ENCODE measurements at regions not wholly inside any gene's neighbourhood (a gene's known extent, or its start where the extent isn't known, plus 50 kb on each side); places are given as distances from the start of the nearest gene placed in this dataset.

GRCh38 chr20:11785885-11786507, 131.7 kb upstream of the BTBD3 start:
- Histone ChIP-seq H3K36me3 (no peaks in the 10 kb centered on the region), H3K27me3 (no peaks in the 10 kb centered on the region), H3K4me1 (ENCODE audit: low read depth) (peaks cover 11% of the 10 kb centered on the region), H3K27ac (no peak overlapping the region), H3K9me3 (ENCODE audit: low read depth) (no peaks in the 10 kb centered on the region), H3K4me3 (no peak overlapping the region)
- TF ChIP-seq CTCF (IDR thresholded peaks at IDR 0.05; ENCODE audit: low read depth, low read length) = no peak
- no peak for DNase-seq (ENCODE audit: low read depth in 1 of 2, low spot score in 1 of 2)

- DNase-seq (ENCODE audit: low read depth in 1 of 2, low spot score in 1 of 2) = no peak
- no peaks in the 10 kb centered on the region for H3K9me3 ChIP-seq (ENCODE audit: low read depth)
- no peaks in the 10 kb centered on the region for H3K36me3 ChIP-seq
- H3K27ac ChIP-seq = no peak overlapping the region
- peaks cover 8% of the 10 kb centered on the region for H3K4me1 ChIP-seq (ENCODE audit: low read depth)
- no peak for TF ChIP-seq CTCF (IDR thresholded peaks at IDR 0.05; ENCODE audit: low read depth, low read length)
- H3K27me3 ChIP-seq = no peaks in the 10 kb centered on the region
- no peak overlapping the region for H3K4me3 ChIP-seq
Measured at GRCh38 chr20:11790046-11790445, 127.6 kb upstream of the BTBD3 start.

GRCh38 chr20:11791316-11791715, 126.4 kb upstream of the BTBD3 start:
- Histone ChIP-seq H3K4me3 (no peak overlapping the region), H3K27me3 (no peaks in the 10 kb centered on the region), H3K36me3 (no peaks in the 10 kb centered on the region), H3K4me1 (ENCODE audit: low read depth) (peaks cover 1% of the 10 kb centered on the region), H3K27ac (no peak overlapping the region), H3K9me3 (ENCODE audit: low read depth) (no peaks in the 10 kb centered on the region)
- no peak for DNase-seq (ENCODE audit: low read depth in 1 of 2, low spot score in 1 of 2)
- TF ChIP-seq CTCF (IDR thresholded peaks at IDR 0.05; ENCODE audit: low read depth, low read length) = no peak

- no peaks in the 10 kb centered on the region for H3K36me3 ChIP-seq
- no peak overlapping the region for H3K4me3 ChIP-seq
- H3K27ac ChIP-seq = no peak overlapping the region
- H3K4me1 ChIP-seq (ENCODE audit: low read depth) = no peaks in the 10 kb centered on the region
- H3K27me3 ChIP-seq = no peaks in the 10 kb centered on the region
- no peaks in the 10 kb centered on the region for H3K9me3 ChIP-seq (ENCODE audit: low read depth)
- DNase-seq (ENCODE audit: low read depth in 1 of 2, low spot score in 1 of 2) = no peak
- TF ChIP-seq CTCF (IDR thresholded peaks at IDR 0.05; ENCODE audit: low read depth, low read length) = no peak
Measured at GRCh38 chr20:11791835-11792567, 125.7 kb upstream of the BTBD3 start.

- no peaks in the 10 kb centered on the region for H3K36me3 ChIP-seq
Measured at GRCh38 chr20:11792568-11792953, 125.1 kb upstream of the BTBD3 start.

More at GRCh38 chr20:11792568-11792953, 125.1 kb upstream of the BTBD3 start:
- Histone ChIP-seq H3K4me3 (no peak overlapping the region), H3K9me3 (ENCODE audit: low read depth) (no peaks in the 10 kb centered on the region), H3K4me1 (ENCODE audit: low read depth) (no peaks in the 10 kb centered on the region), H3K27ac (no peak overlapping the region), H3K27me3 (no peaks in the 10 kb centered on the region)
- DNase-seq (ENCODE audit: low read depth in 1 of 2, low spot score in 1 of 2) = no peak
- TF ChIP-seq CTCF (IDR thresholded peaks at IDR 0.05; ENCODE audit: low read depth, low read length) = no peak
